ENCODE measurements at regions not wholly inside any gene's neighbourhood (a gene's known extent, or its start where the extent isn't known, plus 50 kb on each side); places are given as distances from the start of the nearest gene placed in this dataset.

- DNase-seq (ENCODE audit: low spot score), result no peak
- TF ChIP-seq CTCF (IDR thresholded peaks at IDR 0.05; ENCODE audit: borderline replicate concordance, control extremely low read depth, extremely low read depth, insufficient read depth, missing control alignments), result no peak
- in situ Hi-C loops (cut with MboI; ENCODE audit: low sequenced_read_pairs, unreplicated experiment), result no loop called here
Observed at GRCh38 chr11:37519781-37520180, 921.7 kb upstream of the RAG2 start.

- in situ Hi-C loops (cut with MboI; ENCODE audit: low sequenced_read_pairs, unreplicated experiment), result no loop called here
- DNase-seq (ENCODE audit: low spot score), result no peak
- TF ChIP-seq CTCF (IDR thresholded peaks at IDR 0.05; ENCODE audit: borderline replicate concordance, control extremely low read depth, extremely low read depth, insufficient read depth, missing control alignments), result no peak
Observed at GRCh38 chr11:37512156-37512780, 914.2 kb upstream of the RAG2 start.

- TF ChIP-seq CTCF (IDR thresholded peaks at IDR 0.05; ENCODE audit: borderline replicate concordance, control extremely low read depth, extremely low read depth, insufficient read depth, missing control alignments), result no peak
- DNase-seq (ENCODE audit: low spot score), result no peak
Observed at GRCh38 chr11:37511425-37511933, 913.4 kb upstream of the RAG2 start.

GRCh38 chr11:37509506-37509905, 911.5 kb upstream of the RAG2 start:
- in situ Hi-C loops (cut with MboI; ENCODE audit: low sequenced_read_pairs, unreplicated experiment), result no loop called here
- no peak for TF ChIP-seq CTCF (IDR thresholded peaks at IDR 0.05; ENCODE audit: borderline replicate concordance, control extremely low read depth, extremely low read depth, insufficient read depth, missing control alignments)
- no peak for DNase-seq (ENCODE audit: low spot score)

More at GRCh38 chr11:37511425-37511933, 913.4 kb upstream of the RAG2 start:
- in situ Hi-C loops (cut with MboI; ENCODE audit: low sequenced_read_pairs, unreplicated experiment), result no loop called here

- no peak for DNase-seq (ENCODE audit: low spot score)
- in situ Hi-C loops (cut with MboI; ENCODE audit: low sequenced_read_pairs, unreplicated experiment), result no loop called here
- TF ChIP-seq CTCF (IDR thresholded peaks at IDR 0.05; ENCODE audit: borderline replicate concordance, control extremely low read depth, extremely low read depth, insufficient read depth, missing control alignments), result no peak
Observed at GRCh38 chr11:37506531-37506930, 908.5 kb upstream of the RAG2 start.

GRCh38 chr11:37505406-37505805, 907.4 kb upstream of the RAG2 start:
- in situ Hi-C loops (cut with MboI; ENCODE audit: low sequenced_read_pairs, unreplicated experiment), result no loop called here
- DNase-seq (ENCODE audit: low spot score), result no peak
- no peak for TF ChIP-seq CTCF (IDR thresholded peaks at IDR 0.05; ENCODE audit: borderline replicate concordance, control extremely low read depth, extremely low read depth, insufficient read depth, missing control alignments)

Measured in GM13976 (cell line).